Naive B cell (primary cell): ENCODE measurements at regions not wholly inside any gene's neighbourhood (a gene's known extent, or its start where the extent isn't known, plus 50 kb on each side); places are given as distances from the start of the nearest gene placed in this dataset.
"Not testable (repeated sequence)": the region's sequence is repeated elsewhere in the genome, so short reads cannot be mapped to it uniquely, and the experiment has no call there.

Experiments used
- ATAC-seq, 2 donors: fragments of 150-1000 bp; cut with Tn5 transposase; 2 replicates each; pipeline ENCODE4 v1.10.0; 2021; ENCODE audit warnings: low read depth in 2 of 2, mild to moderate bottlenecking in 2 of 2, moderate library complexity in 2 of 2
- DNase-seq: peaks from one replicate; pipeline ENCODE4 v3.0.0; 2022
- H3K27ac Mint-ChIP-seq, 6 donors: one replicate each; pipeline ENCODE4 v1.8.0; 2020 to 2022; ENCODE audit warnings: mild to moderate bottlenecking in 6 of 6, mixed read lengths in 6 of 6, moderate library complexity in 5 of 6, inconsistent platforms in 2 of 6
- H3K27me3 Mint-ChIP-seq, 3 donors: one replicate each; pipeline ENCODE4 v1.8.0; 2021 to 2022; ENCODE audit warnings: mixed read lengths in 3 of 3, mild to moderate bottlenecking in 1 of 3
- H3K36me3 Mint-ChIP-seq, 2 donors: one replicate each; pipeline ENCODE4 v1.8.0; 2020 to 2022; ENCODE audit warnings: mixed read lengths in 2 of 2, inconsistent platforms in 1 of 2, mild to moderate bottlenecking in 1 of 2
- H3K4me1 Mint-ChIP-seq, 3 donors: one replicate each; pipeline ENCODE4 v1.8.0; 2020 to 2022; ENCODE audit warnings: mixed read lengths in 3 of 3, inconsistent platforms in 1 of 3, mild to moderate bottlenecking in 1 of 3, moderate library complexity in 1 of 3
- H3K4me3 Mint-ChIP-seq, 8 donors: one replicate each; pipeline ENCODE4 v1.8.0; 2020 to 2022; ENCODE audit warnings: mild to moderate bottlenecking in 8 of 8, mixed read lengths in 8 of 8, moderate library complexity in 8 of 8, inconsistent platforms in 2 of 8
- H3K9me3 Mint-ChIP-seq, 7 donors: one replicate each; pipeline ENCODE4 v1.8.0; 2020 to 2022; ENCODE audit warnings: mixed read lengths in 7 of 7, mild to moderate bottlenecking in 5 of 7, inconsistent platforms in 2 of 7, moderate library complexity in 1 of 7

DNA sequence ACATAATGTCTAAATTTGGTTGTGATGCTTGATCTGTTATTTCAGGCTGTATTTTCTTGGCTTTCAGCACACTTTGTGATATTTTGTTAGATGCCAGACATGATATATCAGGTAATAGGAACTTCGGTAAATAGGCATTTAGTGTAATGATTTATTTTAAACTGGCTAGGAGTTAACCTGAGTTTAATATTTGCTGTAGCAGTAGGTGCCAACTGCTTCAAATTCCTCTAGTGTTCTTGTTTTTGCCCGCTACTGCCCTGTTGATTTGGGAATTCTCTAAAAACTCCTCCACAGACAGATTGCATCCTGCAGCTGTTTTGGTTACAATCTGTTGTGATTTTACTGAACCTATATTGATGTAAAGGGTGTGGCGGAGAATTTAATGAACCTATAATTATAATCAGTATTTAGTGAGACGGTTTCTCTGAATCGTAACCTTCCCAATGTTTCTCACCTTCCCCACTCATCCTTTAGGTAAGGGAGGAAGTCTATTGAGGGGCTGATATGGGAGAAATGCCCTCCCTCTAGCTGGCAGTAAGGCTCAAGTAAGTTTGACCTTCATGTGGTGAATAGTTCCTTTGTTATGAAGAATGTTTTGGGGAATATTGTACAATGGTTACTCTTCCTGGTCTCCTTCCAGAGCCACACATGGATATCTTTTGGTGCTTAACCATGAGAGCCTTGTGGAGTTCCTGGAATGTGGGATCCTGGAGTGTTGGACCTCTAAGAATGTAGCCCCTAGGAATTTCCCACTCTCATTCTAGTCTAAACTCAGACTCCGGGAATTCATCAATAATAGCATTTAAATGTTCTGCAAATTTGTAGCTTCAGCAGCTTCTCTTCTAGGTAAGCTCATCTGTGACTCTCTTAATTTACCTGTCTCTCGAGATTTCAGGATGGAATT is 634.1 kb downstream of the FSCB start:
- H3K4me1 Mint-ChIP-seq: no peaks in the 10 kb centered on the region
- no peaks in the 10 kb centered on the region for H3K36me3 Mint-ChIP-seq
- no peak overlapping the region for H3K4me3 Mint-ChIP-seq
- DNase-seq (no peak), ATAC-seq (no peak)
- no peak overlapping the region for H3K27ac Mint-ChIP-seq
- peaks cover 0 to 7% (median 0%) of the 10 kb centered on the region in 7 donors for H3K9me3 Mint-ChIP-seq
- H3K27me3 Mint-ChIP-seq: no peaks in the 10 kb centered on the region

DNA sequence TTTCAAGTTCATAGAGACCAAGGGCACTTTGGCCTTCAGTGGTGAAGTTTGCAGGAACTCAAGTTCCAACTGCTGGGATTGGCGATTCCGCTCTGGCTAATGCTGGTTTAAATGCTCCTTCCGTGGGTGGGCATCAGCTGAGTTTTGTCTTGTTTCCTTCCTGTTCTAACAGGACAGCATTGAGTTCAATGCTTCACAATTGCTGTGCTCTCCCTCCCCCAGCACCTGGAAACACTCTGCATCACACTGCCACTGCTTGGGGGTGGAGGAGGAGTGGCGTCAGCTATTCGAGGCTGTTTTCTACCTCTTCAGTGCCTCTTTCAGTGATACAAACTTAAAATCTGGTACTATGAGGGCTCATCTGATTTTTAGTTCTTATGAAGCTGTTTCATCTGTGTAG is 634.9 kb downstream of the FSCB start:
- Mint-ChIP-seq H3K4me1 (no peaks in the 10 kb centered on the region), H3K27ac (no peak overlapping the region), H3K9me3 (peaks cover 0 to 7% (median 0%) of the 10 kb centered on the region in 7 donors), H3K36me3 (no peaks in the 10 kb centered on the region), H3K27me3 (no peaks in the 10 kb centered on the region), H3K4me3 (no peak overlapping the region)
- DNase-seq (no peak), ATAC-seq (no peak)

DNA sequence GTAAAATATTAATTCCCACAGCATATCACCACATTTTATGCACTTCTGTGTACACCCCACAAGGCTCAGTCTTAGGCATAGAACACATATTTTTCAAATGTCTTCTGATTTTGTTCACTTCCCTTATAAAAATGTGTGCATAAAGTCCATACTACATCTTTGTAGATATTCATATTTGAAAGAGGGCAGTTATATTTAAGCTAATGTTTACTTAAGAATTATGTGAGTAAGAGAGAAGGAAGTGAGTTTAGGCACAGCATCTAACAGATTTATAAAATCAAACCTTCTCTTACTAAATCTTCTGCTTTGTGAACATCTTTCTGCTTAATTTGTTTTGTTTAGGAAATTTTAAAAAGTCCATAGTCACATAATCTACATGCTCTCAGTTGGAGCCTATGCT is 648.1 kb downstream of the FSCB start:
- Mint-ChIP-seq H3K27ac (no peak overlapping the region), H3K27me3 (no peaks in the 10 kb centered on the region)
- no peak for ATAC-seq

DNA sequence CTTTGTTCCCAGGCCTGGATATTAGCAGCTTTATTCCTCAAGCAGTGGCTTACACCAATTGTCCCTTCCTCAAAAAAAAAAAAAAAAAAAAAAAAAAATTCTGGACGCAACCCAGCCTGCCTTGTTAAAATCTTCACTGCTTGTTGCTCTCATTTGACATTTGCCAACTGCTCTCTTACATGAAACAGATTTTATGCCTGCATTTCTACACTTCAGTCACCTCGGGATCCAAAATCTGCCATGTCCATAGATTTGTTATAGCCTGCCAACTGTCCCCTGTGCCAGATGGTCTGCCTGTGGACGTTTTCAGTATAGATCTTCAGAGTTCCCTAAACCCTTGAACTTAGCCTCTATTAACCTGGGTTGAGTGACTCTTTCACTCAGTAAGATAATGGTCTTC is 651.5 kb downstream of the FSCB start:
- H3K36me3 Mint-ChIP-seq: no peaks in the 10 kb centered on the region
- no peak overlapping the region for H3K4me3 Mint-ChIP-seq
- no peak overlapping the region for H3K27ac Mint-ChIP-seq

More for the DNA sequence above, 648.1 kb downstream of the FSCB start:
- Mint-ChIP-seq H3K9me3 (peaks cover 0 to 6% (median 1%) of the 10 kb centered on the region in 7 donors), H3K36me3 (no peaks in the 10 kb centered on the region), H3K4me1 (no peaks in the 10 kb centered on the region), H3K4me3 (no peak overlapping the region)
- no peak for DNase-seq

DNA sequence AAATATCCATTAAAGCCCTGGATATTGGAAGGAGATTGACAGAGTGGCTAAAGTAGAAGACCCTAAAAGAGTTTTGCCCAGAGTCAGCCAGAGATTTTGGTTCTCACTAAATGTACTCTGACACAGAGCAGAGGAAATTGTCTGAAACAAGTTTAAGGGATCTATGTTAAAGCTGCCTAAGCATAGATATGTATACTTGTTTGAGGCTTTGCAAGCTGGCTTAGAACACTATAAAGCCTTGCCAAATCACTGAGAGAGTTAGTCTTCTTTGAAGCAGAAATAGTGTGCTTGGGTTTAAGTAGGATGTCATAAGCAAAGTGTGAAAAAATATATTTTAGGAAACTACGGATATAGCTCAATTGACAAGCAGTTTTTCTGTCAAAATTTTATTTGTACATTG is 653.5 kb downstream of the FSCB start:
- DNase-seq (no peak), ATAC-seq (no peak)
- Mint-ChIP-seq H3K27ac (no peak overlapping the region), H3K9me3 (peaks cover 4 to 8% (median 5%) of the 10 kb centered on the region in 7 donors), H3K27me3 (no peaks in the 10 kb centered on the region), H3K36me3 (no peaks in the 10 kb centered on the region), H3K4me3 (no peak overlapping the region), H3K4me1 (no peaks in the 10 kb centered on the region)

More for the DNA sequence above, 651.5 kb downstream of the FSCB start:
- DNase-seq (no peak), ATAC-seq (no peak)
- Mint-ChIP-seq H3K4me1 (no peaks in the 10 kb centered on the region), H3K9me3 (peaks cover 0 to 8% (median 4%) of the 10 kb centered on the region in 7 donors), H3K27me3 (no peaks in the 10 kb centered on the region)

DNA sequence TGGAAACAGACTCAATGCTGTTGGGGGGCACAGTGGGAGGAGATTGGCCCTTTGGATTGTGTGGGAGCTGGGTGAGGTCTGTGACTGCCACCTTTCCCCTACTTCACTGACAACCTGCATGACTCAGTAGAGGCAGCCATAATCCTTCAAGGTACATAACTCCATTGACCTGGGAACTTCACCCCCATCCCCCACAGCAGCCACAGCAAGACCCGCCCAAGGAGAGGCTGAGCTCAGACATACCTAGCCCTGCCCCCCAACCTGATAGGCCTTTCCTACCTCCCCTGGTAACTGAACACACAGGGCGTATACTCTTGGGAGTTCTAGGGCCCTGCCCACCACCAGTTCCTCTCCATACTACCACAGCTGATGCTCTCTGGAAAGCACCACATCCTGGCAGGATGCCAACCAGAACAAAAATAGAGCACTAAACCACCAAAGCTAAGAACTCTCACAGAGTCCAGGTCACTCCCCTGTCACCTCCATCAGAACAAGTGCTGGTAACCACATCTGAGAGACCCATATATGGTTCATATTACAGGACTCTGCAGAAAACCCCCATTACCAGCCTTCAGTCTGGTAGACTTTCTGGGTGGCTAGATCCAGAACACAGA is 703.9 kb downstream of the FSCB start:
- no peak overlapping the region for H3K4me3 Mint-ChIP-seq
- no peaks in the 10 kb centered on the region for H3K4me1 Mint-ChIP-seq
- H3K27ac Mint-ChIP-seq: no peak overlapping the region
- DNase-seq (no peak), ATAC-seq (no peak)
- no peaks in the 10 kb centered on the region for H3K36me3 Mint-ChIP-seq
- no peaks in the 10 kb centered on the region for H3K27me3 Mint-ChIP-seq
- H3K9me3 Mint-ChIP-seq: peaks cover 5 to 27% (median 10%) of the 10 kb centered on the region in 7 donors

DNA sequence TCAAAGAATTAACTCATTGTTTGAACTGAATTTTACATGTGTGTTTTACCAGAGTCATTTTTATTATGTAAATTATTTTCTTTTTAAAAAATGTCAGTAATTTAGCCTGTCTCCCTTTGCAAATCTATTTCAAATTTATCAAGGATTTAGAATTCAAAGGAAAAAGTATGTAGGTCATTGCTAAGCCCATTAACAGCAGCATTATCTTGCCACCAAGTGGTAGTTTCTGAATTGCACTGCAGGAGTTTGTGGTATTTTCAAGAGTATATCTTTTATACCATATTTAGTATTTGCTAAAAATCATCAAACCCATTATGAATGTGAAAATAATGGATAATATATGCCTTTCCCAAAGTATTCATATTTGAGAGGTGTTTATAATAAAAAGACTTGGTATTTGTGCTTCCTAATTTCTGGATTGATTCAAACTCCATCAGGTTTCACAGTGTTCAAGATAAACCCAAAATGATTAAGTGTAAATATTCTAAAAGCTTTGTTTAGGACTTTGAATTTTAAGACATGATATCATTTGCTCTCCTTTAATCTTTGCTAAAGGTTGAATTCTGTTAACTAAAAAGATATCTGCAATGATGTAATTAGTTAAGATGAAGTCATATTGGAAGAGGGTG is 711.4 kb downstream of the FSCB start:
- Mint-ChIP-seq H3K9me3 (peaks cover 0 to 2% (median 0%) of the 10 kb centered on the region in 7 donors), H3K4me3 (no peak overlapping the region), H3K27me3 (no peaks in the 10 kb centered on the region), H3K36me3 (no peaks in the 10 kb centered on the region), H3K4me1 (no peaks in the 10 kb centered on the region), H3K27ac (no peak overlapping the region)
- no peak for ATAC-seq
- DNase-seq: no peak

DNA sequence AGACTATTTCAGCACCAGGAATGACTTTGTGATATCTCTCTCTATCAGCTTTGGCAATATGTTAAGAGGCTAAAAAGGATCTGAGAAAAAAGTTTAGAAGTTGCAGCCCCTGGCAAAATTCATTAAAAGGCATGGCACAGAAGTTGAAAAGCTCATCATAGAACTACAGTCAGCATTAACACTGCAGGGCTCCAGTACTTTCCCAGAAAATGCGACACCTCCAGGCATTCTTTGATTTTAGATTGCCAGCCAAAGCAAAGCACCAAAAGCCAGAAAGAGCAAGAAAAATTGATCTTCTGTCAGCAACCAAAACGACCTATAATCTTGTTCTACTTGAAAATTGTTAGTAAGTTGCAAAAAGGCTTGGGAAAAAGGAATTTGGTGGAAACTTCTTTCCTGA is 713.5 kb downstream of the FSCB start:
- no peak overlapping the region for H3K27ac Mint-ChIP-seq
- no peaks in the 10 kb centered on the region for H3K36me3 Mint-ChIP-seq
- no peak for ATAC-seq
- H3K9me3 Mint-ChIP-seq: no peaks in the 10 kb centered on the region
- no peaks in the 10 kb centered on the region for H3K27me3 Mint-ChIP-seq
- DNase-seq: no peak
- H3K4me3 Mint-ChIP-seq: no peak overlapping the region
- H3K4me1 Mint-ChIP-seq: no peaks in the 10 kb centered on the region

DNA sequence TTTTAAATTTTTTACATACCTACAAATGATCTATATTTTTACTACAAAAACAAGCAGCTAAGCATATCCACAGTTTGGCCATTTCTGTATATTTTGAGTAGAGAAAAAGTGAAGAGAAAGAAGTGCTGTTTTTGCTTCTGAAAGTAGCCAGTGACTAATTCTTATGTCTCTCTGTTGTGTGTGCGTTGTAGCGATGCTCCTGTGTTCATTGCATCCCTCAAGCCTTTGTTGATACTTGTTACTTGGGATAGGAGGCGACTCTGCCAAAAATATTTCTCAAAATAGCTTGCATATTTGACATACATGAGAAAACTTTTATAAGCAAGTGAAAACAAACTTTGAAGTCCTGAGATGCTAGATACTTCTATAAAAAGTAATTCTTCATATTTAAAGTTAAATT is 714.1 kb downstream of the FSCB start:
- Mint-ChIP-seq H3K36me3 (no peaks in the 10 kb centered on the region), H3K9me3 (no peaks in the 10 kb centered on the region), H3K27ac (no peak overlapping the region), H3K4me3 (no peak overlapping the region), H3K4me1 (no peaks in the 10 kb centered on the region), H3K27me3 (no peaks in the 10 kb centered on the region)
- DNase-seq: no peak
- ATAC-seq: no peak

DNA sequence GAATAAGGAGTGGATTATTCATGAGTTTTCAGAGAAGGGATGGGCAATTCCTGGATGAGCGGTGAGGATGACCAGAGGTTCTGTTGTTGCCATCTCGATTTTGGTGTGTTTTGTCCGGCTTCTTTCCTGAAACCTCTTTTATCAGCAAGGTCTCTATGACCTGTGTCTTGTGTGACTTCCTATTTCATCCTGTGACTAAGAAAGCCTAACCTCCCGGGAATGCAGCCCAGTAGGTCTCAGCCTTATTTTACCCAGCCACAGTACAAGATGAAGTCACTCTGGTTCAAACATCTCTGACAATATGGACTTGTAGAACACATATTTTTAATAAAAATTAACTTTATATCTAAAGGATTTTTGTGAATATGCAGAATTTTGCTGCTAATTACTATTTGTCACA is 716.4 kb downstream of the FSCB start:
- ATAC-seq (no peak), DNase-seq (no peak)
- H3K27me3 Mint-ChIP-seq: no peaks in the 10 kb centered on the region
- H3K4me3 Mint-ChIP-seq: no peak overlapping the region
- H3K36me3 Mint-ChIP-seq: no peaks in the 10 kb centered on the region
- no peaks in the 10 kb centered on the region for H3K9me3 Mint-ChIP-seq
- no peaks in the 10 kb centered on the region for H3K4me1 Mint-ChIP-seq
- no peak overlapping the region for H3K27ac Mint-ChIP-seq

DNA sequence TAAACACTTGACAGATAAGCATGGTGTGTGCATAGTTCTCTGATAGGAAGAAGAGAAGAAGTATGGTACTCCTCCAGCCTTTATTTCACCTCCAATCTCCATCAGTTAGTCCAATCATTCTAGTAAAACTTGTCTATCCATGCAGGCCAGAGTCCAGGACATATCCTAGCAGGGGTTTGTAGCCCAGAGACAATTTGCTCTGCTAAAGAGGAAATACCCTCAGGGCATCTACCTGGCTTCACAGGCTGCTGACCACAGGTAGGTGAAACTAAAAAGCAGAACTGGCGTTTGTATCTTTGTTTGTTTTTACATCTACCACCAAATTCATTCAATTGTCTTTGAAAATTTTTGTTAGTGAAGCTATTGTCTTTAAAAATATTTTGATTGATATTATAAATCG is 717.6 kb downstream of the FSCB start:
- no peaks in the 10 kb centered on the region for H3K4me1 Mint-ChIP-seq
- no peaks in the 10 kb centered on the region for H3K27me3 Mint-ChIP-seq

DNA sequence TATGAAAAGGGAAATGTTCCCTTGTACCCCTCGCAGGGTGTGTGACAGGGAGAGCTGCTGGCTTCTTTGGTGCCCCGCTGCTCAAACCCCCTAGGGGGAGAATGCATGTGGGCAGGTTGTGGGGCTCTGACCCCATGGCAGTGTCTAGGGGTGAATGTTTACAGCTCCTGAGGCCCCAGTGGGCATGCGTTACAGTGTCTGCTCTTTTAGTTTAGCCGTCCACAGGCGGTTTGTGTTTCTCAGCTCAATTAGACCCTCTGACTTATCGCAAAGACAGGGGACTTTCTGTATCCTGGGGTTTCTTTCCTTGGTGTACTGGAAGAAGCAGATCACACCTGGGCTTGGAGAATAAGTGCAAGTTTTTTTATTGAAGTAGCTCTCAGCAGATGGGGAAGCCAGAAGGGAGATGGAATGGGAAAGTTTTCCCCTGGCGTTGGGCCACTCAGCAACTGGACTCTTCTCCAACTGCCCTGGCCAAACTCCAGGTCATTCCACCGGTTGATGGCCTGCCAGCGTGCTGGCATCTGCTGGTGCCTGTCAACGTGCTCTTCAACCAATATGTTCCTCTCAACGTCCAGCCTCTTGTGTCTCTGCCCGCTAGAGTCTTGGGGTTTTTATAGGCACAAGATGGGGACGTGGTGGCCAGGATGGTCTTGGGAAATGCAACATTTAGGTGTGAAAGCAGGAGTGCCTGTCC is 720.9 kb downstream of the FSCB start:
- Mint-ChIP-seq H3K27ac (no peak overlapping the region), H3K36me3 (no peaks in the 10 kb centered on the region), H3K27me3 (no peaks in the 10 kb centered on the region), H3K4me1 (no peaks in the 10 kb centered on the region), H3K4me3 (no peak overlapping the region), H3K9me3 (peaks cover 0 to 5% (median 0%) of the 10 kb centered on the region in 7 donors)
- ATAC-seq (no peak), DNase-seq (no peak)

More for the DNA sequence above, 717.6 kb downstream of the FSCB start:
- Mint-ChIP-seq H3K36me3 (no peaks in the 10 kb centered on the region), H3K4me3 (no peak overlapping the region), H3K9me3 (no peaks in the 10 kb centered on the region), H3K27ac (no peak overlapping the region)
- DNase-seq: no peak
- no peak for ATAC-seq

DNA sequence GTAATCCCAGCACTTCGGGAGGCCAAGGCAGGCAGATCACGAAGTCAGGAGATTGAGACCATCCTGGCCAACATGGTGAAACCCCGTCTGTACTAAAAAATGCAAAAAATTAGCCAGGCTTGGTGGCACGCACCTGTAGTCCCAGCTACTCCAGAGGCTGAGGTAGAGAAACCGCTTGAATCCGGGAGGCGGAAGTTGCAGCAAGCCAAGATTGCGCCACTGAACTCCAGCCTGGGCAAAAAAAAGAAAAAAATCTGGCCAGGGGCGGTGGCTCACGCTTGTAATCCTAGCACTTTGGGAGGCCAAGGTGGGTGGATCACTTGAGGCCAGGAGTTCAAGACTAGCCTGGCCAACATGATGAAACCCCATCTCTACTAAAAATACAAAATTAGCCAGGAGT is 722.7 kb downstream of the FSCB start:
- not testable (repeated sequence) for H3K27ac Mint-ChIP-seq, ATAC-seq, H3K4me3 Mint-ChIP-seq, H3K9me3 Mint-ChIP-seq, H3K27me3 Mint-ChIP-seq, DNase-seq, H3K36me3 Mint-ChIP-seq, H3K4me1 Mint-ChIP-seq
